GM23248 (cell line): ENCODE measurements at regions not wholly inside any gene's neighbourhood (a gene's known extent, or its start where the extent isn't known, plus 50 kb on each side); places are given as distances from the start of the nearest gene placed in this dataset.

Source experiments
- EZH2 ChIP-seq: fragments of 200-600 bp; sonication (generic); IDR thresholded peaks from 2 replicates; pipeline ENCODE4 v1.6.1; 2018; ENCODE audit warnings: antibody characterized with exemption, mild to moderate bottlenecking; ENCODE audit not compliant: insufficient read depth, poor library complexity, severe bottlenecking
- EZH2phosphoT487 ChIP-seq: fragments of 200-600 bp; sonication (generic); IDR thresholded peaks from 2 replicates; pipeline ENCODE4 v1.6.1; 2018; ENCODE audit warnings: antibody characterized with exemption, moderate library complexity, mild to moderate bottlenecking, low read depth; ENCODE audit not compliant: insufficient read depth

DNA sequence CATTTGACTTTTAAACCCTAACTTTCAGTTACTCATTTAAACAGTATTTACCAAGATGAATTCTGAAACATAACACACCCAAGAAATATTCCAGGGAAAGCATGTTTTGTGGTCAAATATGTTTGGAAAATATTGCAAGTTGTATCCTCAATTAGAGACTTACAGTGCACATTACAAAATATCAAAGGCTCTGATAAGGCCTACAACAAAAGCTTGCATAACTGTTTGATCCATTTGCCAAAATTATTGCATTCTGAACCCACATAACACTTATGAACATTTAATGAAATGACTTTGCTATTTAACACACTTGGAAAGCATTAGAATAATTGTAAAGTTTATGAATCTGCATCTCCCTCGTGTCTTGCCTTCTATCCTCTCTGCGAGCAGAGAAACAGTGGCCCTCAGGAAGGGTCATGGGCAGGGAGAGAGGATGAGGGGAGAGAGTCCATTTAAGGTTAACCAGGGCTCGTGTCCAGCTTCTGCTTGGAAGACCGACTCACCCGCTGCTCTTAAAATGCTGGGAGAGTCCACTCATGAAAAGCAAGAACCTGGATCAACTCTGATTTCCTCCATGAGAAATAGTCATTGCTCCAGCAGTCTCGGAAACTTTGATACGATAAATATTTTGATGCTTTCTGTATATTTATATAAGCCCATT, 408.2 kb upstream of the ZMIZ1 start:
- TF ChIP-seq EZH2 (no peak), EZH2phosphoT487 (no peak)
